Astrocyte (in vitro differentiated cells and primary cell): ENCODE measurements at regions not wholly inside any gene's neighbourhood (a gene's known extent, or its start where the extent isn't known, plus 50 kb on each side); places are given as distances from the start of the nearest gene placed in this dataset.

ENCODE experiments used
- CTCF ChIP-seq: IDR thresholded peaks from 2 replicates; pipeline ENCODE4 v1.5.1; 2011; ENCODE audit warnings: low read depth, mild to moderate bottlenecking, inconsistent platforms, low read length, moderate library complexity; ENCODE audit not compliant: insufficient read depth
- EZH2 ChIP-seq: IDR thresholded peaks from 2 replicates; pipeline ENCODE4 v1.6.1; 2012; ENCODE audit warnings: mild to moderate bottlenecking, low read length, inconsistent platforms; ENCODE audit not compliant: insufficient read depth

GRCh38 chr5:165407352-165407751, 1901.9 kb downstream of the MAT2B start:
- no peak for TF ChIP-seq CTCF
- no peak for TF ChIP-seq EZH2
